Liver (tissue), 8 donors: ENCODE measurements at regions not wholly inside any gene's neighbourhood (a gene's known extent, or its start where the extent isn't known, plus 50 kb on each side); places are given as distances from the start of the nearest gene placed in this dataset.

ENCODE experiments used
- DNase-seq: peaks from one replicate; pipeline ENCODE4 v3.0.0-alpha.2; 2017; ENCODE audit warnings: low spot score
- H3K27ac ChIP-seq, 2 donors: one replicate each; pipeline ENCODE4 v1.7.0; 2013; ENCODE audit warnings: inconsistent platforms in 2 of 2, low read length in 2 of 2, control low read depth in 1 of 2, low read depth in 1 of 2, mild to moderate bottlenecking in 1 of 2
- H3K27me3 ChIP-seq, 4 donors: one replicate each; pipeline versions ENCODE4 v1.6.1 to v1.7.0; 2013; ENCODE audit warnings: low read length in 3 of 4, inconsistent platforms in 1 of 4, mild to moderate bottlenecking in 1 of 4, moderate library complexity in 1 of 4; ENCODE audit not compliant: control insufficient read depth in 4 of 4, insufficient read depth in 4 of 4
- H3K36me3 ChIP-seq, 4 donors: one replicate each; pipeline versions ENCODE4 v1.6.1 to v1.7.0; 2013; ENCODE audit warnings: low read length in 3 of 4, mild to moderate bottlenecking in 3 of 4, low read depth in 1 of 4, moderate library complexity in 1 of 4; ENCODE audit not compliant: control insufficient read depth in 4 of 4, insufficient read depth in 3 of 4
- H3K4me1 ChIP-seq, 4 donors: one replicate each; pipeline versions ENCODE4 v1.6.1 to v1.7.0; 2013; ENCODE audit warnings: low read length in 3 of 4, mild to moderate bottlenecking in 3 of 4, moderate library complexity in 1 of 4; ENCODE audit not compliant: control insufficient read depth in 4 of 4, insufficient read depth in 4 of 4
- H3K4me3 ChIP-seq, 3 donors: one replicate each; pipeline versions ENCODE4 v1.6.1 to v1.7.0; 2013; ENCODE audit warnings: low read length in 3 of 3, control low read depth in 1 of 3, low read depth in 1 of 3, mild to moderate bottlenecking in 1 of 3
- H3K9ac ChIP-seq, 2 donors: one replicate each; pipeline ENCODE4 v1.7.0; 2013; ENCODE audit warnings: low read length in 2 of 2, mild to moderate bottlenecking in 2 of 2, moderate library complexity in 2 of 2, control low read depth in 1 of 2, low read depth in 1 of 2
- H3K9me3 ChIP-seq, 4 donors: one replicate each; pipeline versions ENCODE4 v1.6.1 to v1.7.0; 2013; ENCODE audit warnings: low read length in 3 of 4; ENCODE audit not compliant: control insufficient read depth in 4 of 4
- ATF3 ChIP-seq: IDR thresholded peaks from 2 replicates; pipeline ENCODE4 v1.6.1; 2016; ENCODE audit warnings: antibody characterized with exemption
- EGR1 ChIP-seq, 2 donors: IDR thresholded peaks; 2 replicates each; pipeline ENCODE4 v1.6.1; 2016 to 2018; ENCODE audit warnings: antibody characterized with exemption in 2 of 2, low read depth in 2 of 2
- FOXA1 ChIP-seq: IDR thresholded peaks from 2 replicates; pipeline ENCODE4 v1.6.1; 2016; ENCODE audit warnings: antibody characterized with exemption
- FOXA2 ChIP-seq: IDR thresholded peaks from 2 replicates; pipeline ENCODE4 v1.6.1; 2016; ENCODE audit warnings: antibody characterized with exemption
- HNF4A ChIP-seq, 2 donors: conservative IDR thresholded peaks; 2 replicates each; pipeline ENCODE4 v1.6.1; 2016; ENCODE audit warnings: antibody characterized with exemption in 2 of 2, mild to moderate bottlenecking in 2 of 2
- HNF4G ChIP-seq: IDR thresholded peaks from 2 replicates; pipeline ENCODE4 v1.6.1; 2016; ENCODE audit warnings: antibody characterized with exemption
- JUND ChIP-seq, 2 donors: IDR thresholded peaks; 2 replicates each; pipeline ENCODE4 v1.6.1; 2016; ENCODE audit warnings: antibody characterized with exemption in 2 of 2
- MAX ChIP-seq: IDR thresholded peaks from 2 replicates; pipeline ENCODE4 v1.6.1; 2016; ENCODE audit warnings: antibody characterized with exemption
- NR2F2 ChIP-seq: IDR thresholded peaks from 2 replicates; pipeline ENCODE4 v1.6.1; 2016; ENCODE audit warnings: antibody characterized with exemption
- RAD21 ChIP-seq, 2 donors: IDR thresholded peaks; 2 replicates each; pipeline ENCODE4 v1.6.1; 2016; ENCODE audit warnings: antibody characterized with exemption in 2 of 2, mild to moderate bottlenecking in 2 of 2
- REST ChIP-seq: IDR thresholded peaks from 2 replicates; pipeline ENCODE4 v1.6.1; 2016; ENCODE audit warnings: antibody characterized with exemption, mild to moderate bottlenecking
- TAF1 ChIP-seq: conservative IDR thresholded peaks from 2 replicates; pipeline ENCODE4 v1.6.1; 2016; ENCODE audit warnings: antibody characterized with exemption, mild to moderate bottlenecking
- YY1 ChIP-seq: IDR thresholded peaks from 2 replicates; pipeline ENCODE4 v1.6.1; 2016; ENCODE audit warnings: antibody characterized with exemption, mild to moderate bottlenecking
- ZBTB33 ChIP-seq: IDR thresholded peaks from 2 replicates; pipeline ENCODE4 v1.6.1; 2016; ENCODE audit warnings: antibody characterized with exemption
- WGBS: extraction: QIAGEN DNeasy Blood & Tissue Kit; methylation state at CpG from one replicate; pipeline ENCODE4 v1.1.7; 2013; 5-methylcytosine and 5-hydroxymethylcytosine counted together
- TF ChIP-seq, protein P1 (sequence below): fragments of 150-350 bp; IDR thresholded peaks from 2 replicates; pipeline ENCODE4 v1.5.1; 2017; ENCODE audit warnings: improper control_type of control experiment, low read depth, low read length; ENCODE audit not compliant: missing input control
- donor health status: healthy.
- donor health status: healthy.
- donor health status: healthy.
- donor health status: healthy.
- donor health status: healthy.

GRCh38 chr2:144597388-144597787 lies 77.5 kb upstream of the ZEB2 start:
- no peaks in the 10 kb centered on the region for H3K36me3 ChIP-seq
- DNase-seq: no peak
- no peaks in the 10 kb centered on the region for H3K27me3 ChIP-seq
- H3K9ac ChIP-seq: no peak overlapping the region
- H3K9me3 ChIP-seq: no peaks in the 10 kb centered on the region
- peaks cover 0 to 1% (median 0%) of the 10 kb centered on the region in 4 donors for H3K4me1 ChIP-seq
- 67% methylated on average over 4 of the region's 4 CpGs for WGBS
- H3K27ac ChIP-seq: no peak overlapping the region
- TF ChIP-seq JUND (IDR thresholded peaks at IDR 0.05) (no peak), HNF4A (conservative IDR thresholded peaks at IDR 0.05) (no peak), ATF3 (no peak), MAX (no peak)
- H3K4me3 ChIP-seq: no peak overlapping the region

- 37% methylated on average over 9 of the region's 9 CpGs for WGBS
- DNase-seq: no peak
- Histone ChIP-seq H3K9ac (no peak overlapping the region), H3K9me3 (no peaks in the 10 kb centered on the region), H3K27ac (no peak overlapping the region), H3K36me3 (no peaks in the 10 kb centered on the region), H3K27me3 (no peaks in the 10 kb centered on the region), H3K4me3 (no peak overlapping the region), H3K4me1 (peaks cover 0 to 3% (median 0%) of the 10 kb centered on the region in 4 donors)
- TF ChIP-seq ZBTB33: no peak
- peak in 1 of 2 donors; percentile 11 for TF ChIP-seq RAD21 (IDR thresholded peaks at IDR 0.05)
These were observed 76.4 kb upstream of the ZEB2 start for GRCh38 chr2:144596073-144596871.

DNA sequence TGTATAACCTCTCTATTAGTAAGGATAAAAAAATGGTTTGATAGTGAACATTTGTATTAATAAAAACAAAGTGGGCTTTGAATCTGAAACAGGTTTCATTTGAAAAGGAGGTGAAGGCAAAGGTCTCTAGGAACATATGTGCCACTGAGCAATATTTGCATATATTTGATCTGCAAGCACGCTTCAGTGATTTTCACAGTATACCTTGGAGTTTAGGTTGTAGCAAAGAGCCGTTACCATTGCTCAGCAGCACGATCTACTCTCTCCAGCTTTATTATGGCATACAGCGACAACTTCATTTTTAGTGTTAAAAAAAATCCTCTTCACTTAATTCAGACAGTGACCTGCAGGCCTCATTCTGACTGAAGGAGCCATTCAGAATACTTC lies 75.8 kb upstream of the ZEB2 start:
- H3K27ac ChIP-seq: no peak overlapping the region
- H3K27me3 ChIP-seq: no peaks in the 10 kb centered on the region
- H3K36me3 ChIP-seq: no peaks in the 10 kb centered on the region
- H3K4me1 ChIP-seq: peaks cover 0 to 3% (median 0%) of the 10 kb centered on the region in 4 donors
- H3K4me3 ChIP-seq: no peak overlapping the region
- 76% methylated on average over 4 of the region's 4 CpGs for WGBS
- TF ChIP-seq RAD21 (IDR thresholded peaks at IDR 0.05): no peak
- TF ChIP-seq EGR1 (IDR thresholded peaks at IDR 0.05; ENCODE audit: low read depth in 2 of 2): no peak
- TF ChIP-seq FOXA1: no peak
- TF ChIP-seq TAF1: no peak
- TF ChIP-seq MAX: no peak
- TF ChIP-seq FOXA2: no peak
- no peak for TF ChIP-seq JUND (IDR thresholded peaks at IDR 0.05)
- TF ChIP-seq REST: no peak
- no peak for TF ChIP-seq NR2F2
- TF ChIP-seq, protein P1, sequence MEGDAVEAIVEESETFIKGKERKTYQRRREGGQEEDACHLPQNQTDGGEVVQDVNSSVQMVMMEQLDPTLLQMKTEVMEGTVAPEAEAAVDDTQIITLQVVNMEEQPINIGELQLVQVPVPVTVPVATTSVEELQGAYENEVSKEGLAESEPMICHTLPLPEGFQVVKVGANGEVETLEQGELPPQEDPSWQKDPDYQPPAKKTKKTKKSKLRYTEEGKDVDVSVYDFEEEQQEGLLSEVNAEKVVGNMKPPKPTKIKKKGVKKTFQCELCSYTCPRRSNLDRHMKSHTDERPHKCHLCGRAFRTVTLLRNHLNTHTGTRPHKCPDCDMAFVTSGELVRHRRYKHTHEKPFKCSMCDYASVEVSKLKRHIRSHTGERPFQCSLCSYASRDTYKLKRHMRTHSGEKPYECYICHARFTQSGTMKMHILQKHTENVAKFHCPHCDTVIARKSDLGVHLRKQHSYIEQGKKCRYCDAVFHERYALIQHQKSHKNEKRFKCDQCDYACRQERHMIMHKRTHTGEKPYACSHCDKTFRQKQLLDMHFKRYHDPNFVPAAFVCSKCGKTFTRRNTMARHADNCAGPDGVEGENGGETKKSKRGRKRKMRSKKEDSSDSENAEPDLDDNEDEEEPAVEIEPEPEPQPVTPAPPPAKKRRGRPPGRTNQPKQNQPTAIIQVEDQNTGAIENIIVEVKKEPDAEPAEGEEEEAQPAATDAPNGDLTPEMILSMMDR: no peak
- no peak for TF ChIP-seq ATF3
- no peak for TF ChIP-seq YY1
- no peak for TF ChIP-seq ZBTB33
- TF ChIP-seq HNF4A (conservative IDR thresholded peaks at IDR 0.05): no peak
- no peak for TF ChIP-seq HNF4G
- no peaks in the 10 kb centered on the region for H3K9me3 ChIP-seq
- H3K9ac ChIP-seq: no peak overlapping the region
- no peak for DNase-seq
